ENCODE measurements at regions not wholly inside any gene's neighbourhood (a gene's known extent, or its start where the extent isn't known, plus 50 kb on each side); places are given as distances from the start of the nearest gene placed in this dataset.

GRCh38 chr12:47577206-47577989 is 128.4 kb downstream of the RPAP3 start:
- H3K4me3 ChIP-seq (ENCODE audit: low read depth, low read length): no peak overlapping the region
- no peak for TF ChIP-seq CTCF (conservative IDR thresholded peaks at IDR 0.05; ENCODE audit: low read depth, low read length)
- DNase-seq (ENCODE audit: low read depth): no peak

DNA sequence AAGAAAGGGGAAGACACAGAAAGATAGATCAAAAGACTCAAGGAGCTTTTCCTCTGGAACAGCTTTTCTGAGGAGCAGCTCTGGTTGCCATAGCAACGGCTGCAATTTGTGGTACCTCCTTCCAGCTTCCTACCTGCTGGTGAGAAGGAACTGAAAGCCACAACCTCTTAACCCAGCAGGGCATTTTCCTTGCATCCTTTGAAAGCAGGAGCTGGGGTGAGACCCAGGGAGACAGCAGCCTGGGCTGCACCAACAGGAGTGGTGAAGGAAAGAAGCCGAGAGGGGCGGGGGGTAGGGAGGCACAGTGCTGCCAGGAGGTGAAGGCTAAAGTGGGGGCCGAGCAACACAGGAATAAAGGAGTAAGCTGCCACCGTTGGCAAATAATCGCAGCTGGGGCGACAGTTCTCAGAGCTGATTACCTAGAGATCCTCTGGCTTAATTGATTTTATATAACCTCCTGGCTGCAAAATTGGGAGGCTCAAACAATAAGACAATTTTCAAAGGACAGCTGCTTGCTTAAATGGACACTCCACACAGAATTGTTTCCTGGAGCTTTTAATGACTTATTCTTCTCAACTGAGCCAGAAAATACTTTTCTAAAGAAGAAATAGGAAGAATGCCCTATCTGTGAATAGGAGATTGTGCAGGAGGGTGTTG is 129.4 kb downstream of the RPAP3 start:
- H3K4me3 ChIP-seq (ENCODE audit: low read depth, low read length): no peak overlapping the region
- no peak for DNase-seq (ENCODE audit: low read depth)
- no peak for TF ChIP-seq CTCF (conservative IDR thresholded peaks at IDR 0.05; ENCODE audit: low read depth, low read length)

DNA sequence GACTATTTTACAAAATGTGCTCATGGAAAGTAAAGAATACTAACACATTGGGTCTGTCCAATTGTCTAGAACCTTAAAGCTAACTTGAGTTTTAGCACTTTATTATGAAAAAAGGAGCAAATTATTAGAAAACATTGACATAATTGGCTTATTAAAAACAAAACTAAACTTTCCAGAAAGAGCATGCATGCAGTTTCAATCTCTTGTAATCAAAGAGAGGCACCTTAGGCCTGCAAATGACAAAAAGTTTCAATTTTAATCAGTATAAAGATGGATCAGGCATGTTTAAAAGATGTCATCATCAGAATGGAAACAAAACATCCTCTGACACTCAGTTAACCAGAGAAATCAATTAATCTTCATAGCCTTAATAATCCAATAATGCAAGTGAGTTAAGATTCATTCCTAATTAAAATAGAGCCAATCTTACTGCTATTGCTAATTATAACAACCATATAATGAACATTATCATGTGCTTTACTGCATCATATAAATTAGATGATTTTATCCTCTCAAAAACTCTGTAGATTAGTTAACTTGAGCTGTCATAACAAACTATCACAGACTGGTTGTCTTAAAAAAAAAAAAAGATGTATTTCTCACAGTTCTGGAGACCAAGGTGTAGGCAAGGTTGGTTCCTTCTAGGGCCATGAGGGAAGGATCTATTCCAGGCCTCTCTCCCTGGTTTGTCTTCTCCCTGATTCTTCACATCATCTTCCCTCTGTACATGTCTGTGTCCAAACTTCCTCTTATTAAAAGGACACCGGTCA is 131.4 kb downstream of the RPAP3 start:
- TF ChIP-seq CTCF (conservative IDR thresholded peaks at IDR 0.05; ENCODE audit: low read depth, low read length): no peak
- no peak for DNase-seq (ENCODE audit: low read depth)
- H3K4me3 ChIP-seq (ENCODE audit: low read depth, low read length): no peak overlapping the region

GRCh38 chr12:47573146-47573659 is 132.6 kb downstream of the RPAP3 start:
- no peak for TF ChIP-seq CTCF (conservative IDR thresholded peaks at IDR 0.05; ENCODE audit: low read depth, low read length)
- DNase-seq (ENCODE audit: low read depth): no peak
- no peak overlapping the region for H3K4me3 ChIP-seq (ENCODE audit: low read depth, low read length)

GRCh38 chr12:47570151-47570550 is 135.7 kb downstream of the RPAP3 start:
- TF ChIP-seq CTCF (conservative IDR thresholded peaks at IDR 0.05; ENCODE audit: low read depth, low read length): no peak
- no peak for DNase-seq (ENCODE audit: low read depth)
- no peak overlapping the region for H3K4me3 ChIP-seq (ENCODE audit: low read depth, low read length)

DNA sequence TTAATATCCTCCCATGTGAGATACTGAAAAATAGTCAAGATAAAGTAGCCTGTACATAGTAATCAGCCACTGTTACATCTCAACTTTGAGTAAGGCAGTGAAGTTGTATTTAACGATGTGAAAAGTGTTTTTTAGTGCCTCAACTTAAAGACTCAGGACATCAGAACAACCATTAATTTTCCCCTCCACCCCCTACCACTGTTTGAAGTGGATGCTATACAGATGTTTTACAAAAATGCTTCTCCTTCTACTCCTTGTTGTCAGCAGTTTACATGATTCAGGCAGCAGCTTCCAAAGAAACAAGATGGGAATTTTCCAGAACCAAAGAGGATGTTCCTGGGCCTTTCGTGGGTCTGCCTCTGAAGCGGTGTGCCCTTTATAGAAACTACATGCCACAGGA is 143.6 kb downstream of the RPAP3 start:
- no peak overlapping the region for H3K4me3 ChIP-seq (ENCODE audit: low read depth, low read length)
- no peak for TF ChIP-seq CTCF (conservative IDR thresholded peaks at IDR 0.05; ENCODE audit: low read depth, low read length)
- no peak for DNase-seq (ENCODE audit: low read depth)

Data from choroid plexus epithelial cell (primary cell).